ENCODE measurements at regions not wholly inside any gene's neighbourhood (a gene's known extent, or its start where the extent isn't known, plus 50 kb on each side); places are given as distances from the start of the nearest gene placed in this dataset.
"Not testable (repeated sequence)": the region's sequence is repeated elsewhere in the genome, so short reads cannot be mapped to it uniquely, and the experiment has no call there.

- Histone ChIP-seq H3K27me3 (ENCODE audit: insufficient read depth, low read length) (no peaks in the 10 kb centered on the region), H3K4me1 (ENCODE audit: control insufficient read depth in 1 of 2, insufficient read depth in 2 of 2, low read length in 2 of 2) (no peaks in the 10 kb centered on the region), H3K27ac (ENCODE audit: low read depth, low read length) (no peak overlapping the region), H2AFZ (ENCODE audit: insufficient read depth, low read length, poor library complexity) (no peak overlapping the region), H2AK5ac (ENCODE audit: low read length) (no peak overlapping the region), H3K79me1 (ENCODE audit: low read length) (no peaks in the 10 kb centered on the region), H3K79me2 (ENCODE audit: control insufficient read depth, insufficient read depth, low read length, poor library complexity) (no peaks in the 10 kb centered on the region), H3K18ac (ENCODE audit: low read length) (no peak overlapping the region), H3K9me3 (ENCODE audit: insufficient read depth, low read depth, low read length) (no peaks in the 10 kb centered on the region), H3K14ac (ENCODE audit: low read length) (no peak overlapping the region), H3K4me2 (ENCODE audit: low read length) (no peak overlapping the region), H3K9ac (ENCODE audit: low read length) (no peak overlapping the region), H4K8ac (ENCODE audit: low read depth, low read length) (no peak overlapping the region), H3K36me3 (ENCODE audit: control insufficient read depth in 1 of 2, insufficient read depth in 2 of 2, low read length in 2 of 2) (no peaks in the 10 kb centered on the region), H2BK120ac (ENCODE audit: insufficient read depth, low read length, poor library complexity) (no peak overlapping the region), H3K4ac (ENCODE audit: low read depth, low read length) (no peak overlapping the region), H3K23ac (ENCODE audit: low read length) (no peak overlapping the region), H4K12ac (ENCODE audit: low read depth, low read length) (no peak overlapping the region), H3K4me3 (ENCODE audit: low read depth, low read length) (no peak overlapping the region), H2BK12ac (ENCODE audit: low read length) (no peak overlapping the region), H4K91ac (ENCODE audit: low read depth, low read length) (no peak overlapping the region), H2BK5ac (ENCODE audit: low read depth, low read length, poor library complexity) (no peak overlapping the region)
- WGBS (ENCODE audit: extremely low coverage, insufficient coverage, insufficient read length) = no CpG with 5 or more reads among the region's 12 CpGs
- peak; percentile 54 to 75 for DNase-seq
Measured at GRCh38 chr18:1663879-1664705, 759.4 kb downstream of the ADCYAP1 start.

GRCh38 chr18:1665079-1665478 lies 760.4 kb downstream of the ADCYAP1 start:
- H2BK120ac ChIP-seq (ENCODE audit: insufficient read depth, low read length, poor library complexity) = no peak overlapping the region
- no peak overlapping the region for H4K91ac ChIP-seq (ENCODE audit: low read depth, low read length)
- H4K12ac ChIP-seq (ENCODE audit: low read depth, low read length) = no peak overlapping the region
- no CpG with 5 or more reads among the region's 1 CpG for WGBS (ENCODE audit: extremely low coverage, insufficient coverage, insufficient read length)
- H3K14ac ChIP-seq (ENCODE audit: low read length) = no peak overlapping the region
- DNase-seq = no peak
- H3K27me3 ChIP-seq (ENCODE audit: insufficient read depth, low read length) = no peaks in the 10 kb centered on the region
- H3K4me3 ChIP-seq (ENCODE audit: low read depth, low read length) = no peak overlapping the region
- no peak overlapping the region for H3K27ac ChIP-seq (ENCODE audit: low read depth, low read length)
- no peak overlapping the region for H2AFZ ChIP-seq (ENCODE audit: insufficient read depth, low read length, poor library complexity)
- H3K4me1 ChIP-seq (ENCODE audit: control insufficient read depth in 1 of 2, insufficient read depth in 2 of 2, low read length in 2 of 2) = no peaks in the 10 kb centered on the region
- H4K8ac ChIP-seq (ENCODE audit: low read depth, low read length) = no peak overlapping the region
- H3K4me2 ChIP-seq (ENCODE audit: low read length) = no peak overlapping the region
- H3K18ac ChIP-seq (ENCODE audit: low read length) = no peak overlapping the region
- H3K9ac ChIP-seq (ENCODE audit: low read length) = no peak overlapping the region
- no peaks in the 10 kb centered on the region for H3K79me1 ChIP-seq (ENCODE audit: low read length)
- H3K23ac ChIP-seq (ENCODE audit: low read length) = no peak overlapping the region
- H3K9me3 ChIP-seq (ENCODE audit: insufficient read depth, low read depth, low read length) = no peaks in the 10 kb centered on the region
- no peak overlapping the region for H2BK12ac ChIP-seq (ENCODE audit: low read length)
- H2BK5ac ChIP-seq (ENCODE audit: low read depth, low read length, poor library complexity) = no peak overlapping the region
- no peaks in the 10 kb centered on the region for H3K36me3 ChIP-seq (ENCODE audit: control insufficient read depth in 1 of 2, insufficient read depth in 2 of 2, low read length in 2 of 2)
- H3K4ac ChIP-seq (ENCODE audit: low read depth, low read length) = no peak overlapping the region
- H2AK5ac ChIP-seq (ENCODE audit: low read length) = no peak overlapping the region
- no peaks in the 10 kb centered on the region for H3K79me2 ChIP-seq (ENCODE audit: control insufficient read depth, insufficient read depth, low read length, poor library complexity)

GRCh38 chr18:1668279-1668678 lies 763.6 kb downstream of the ADCYAP1 start:
- no peak overlapping the region for H3K27ac ChIP-seq (ENCODE audit: low read depth, low read length)
- H3K4ac ChIP-seq (ENCODE audit: low read depth, low read length) = no peak overlapping the region
- H2BK5ac ChIP-seq (ENCODE audit: low read depth, low read length, poor library complexity) = no peak overlapping the region
- no peaks in the 10 kb centered on the region for H3K27me3 ChIP-seq (ENCODE audit: insufficient read depth, low read length)
- WGBS (ENCODE audit: extremely low coverage, insufficient coverage, insufficient read length) = no CpG with 5 or more reads among the region's 4 CpGs
- no peak overlapping the region for H3K9ac ChIP-seq (ENCODE audit: low read length)
- no peak overlapping the region for H3K4me3 ChIP-seq (ENCODE audit: low read depth, low read length)
- H3K18ac ChIP-seq (ENCODE audit: low read length) = no peak overlapping the region
- H3K14ac ChIP-seq (ENCODE audit: low read length) = no peak overlapping the region
- no peaks in the 10 kb centered on the region for H3K79me1 ChIP-seq (ENCODE audit: low read length)
- no peaks in the 10 kb centered on the region for H3K9me3 ChIP-seq (ENCODE audit: insufficient read depth, low read depth, low read length)
- H2BK12ac ChIP-seq (ENCODE audit: low read length) = no peak overlapping the region
- H3K23ac ChIP-seq (ENCODE audit: low read length) = no peak overlapping the region
- no peaks in the 10 kb centered on the region for H3K4me1 ChIP-seq (ENCODE audit: control insufficient read depth in 1 of 2, insufficient read depth in 2 of 2, low read length in 2 of 2)
- H4K12ac ChIP-seq (ENCODE audit: low read depth, low read length) = no peak overlapping the region
- no peak overlapping the region for H2AFZ ChIP-seq (ENCODE audit: insufficient read depth, low read length, poor library complexity)
- no peak overlapping the region for H3K4me2 ChIP-seq (ENCODE audit: low read length)
- H4K8ac ChIP-seq (ENCODE audit: low read depth, low read length) = no peak overlapping the region
- no peaks in the 10 kb centered on the region for H3K79me2 ChIP-seq (ENCODE audit: control insufficient read depth, insufficient read depth, low read length, poor library complexity)
- DNase-seq = no peak
- no peak overlapping the region for H4K91ac ChIP-seq (ENCODE audit: low read depth, low read length)
- H2BK120ac ChIP-seq (ENCODE audit: insufficient read depth, low read length, poor library complexity) = no peak overlapping the region
- H2AK5ac ChIP-seq (ENCODE audit: low read length) = no peak overlapping the region
- no peaks in the 10 kb centered on the region for H3K36me3 ChIP-seq (ENCODE audit: control insufficient read depth in 1 of 2, insufficient read depth in 2 of 2, low read length in 2 of 2)

- not testable (repeated sequence) for H3K4ac ChIP-seq (ENCODE audit: low read depth, low read length); H3K4me1 ChIP-seq (ENCODE audit: control insufficient read depth in 1 of 2, insufficient read depth in 2 of 2, low read length in 2 of 2); H3K4me2 ChIP-seq (ENCODE audit: low read length); H3K27ac ChIP-seq (ENCODE audit: low read depth, low read length); H4K91ac ChIP-seq (ENCODE audit: low read depth, low read length); H3K23ac ChIP-seq (ENCODE audit: low read length); H2BK12ac ChIP-seq (ENCODE audit: low read length); H3K27me3 ChIP-seq (ENCODE audit: insufficient read depth, low read length); H3K9ac ChIP-seq (ENCODE audit: low read length); H3K4me3 ChIP-seq (ENCODE audit: low read depth, low read length); H2BK120ac ChIP-seq (ENCODE audit: insufficient read depth, low read length, poor library complexity); H4K8ac ChIP-seq (ENCODE audit: low read depth, low read length); H3K36me3 ChIP-seq (ENCODE audit: control insufficient read depth in 1 of 2, insufficient read depth in 2 of 2, low read length in 2 of 2); DNase-seq; H2AFZ ChIP-seq (ENCODE audit: insufficient read depth, low read length, poor library complexity); H3K14ac ChIP-seq (ENCODE audit: low read length); H2BK5ac ChIP-seq (ENCODE audit: low read depth, low read length, poor library complexity); H3K9me3 ChIP-seq (ENCODE audit: insufficient read depth, low read depth, low read length); H2AK5ac ChIP-seq (ENCODE audit: low read length); H3K18ac ChIP-seq (ENCODE audit: low read length); H3K79me1 ChIP-seq (ENCODE audit: low read length); H3K79me2 ChIP-seq (ENCODE audit: control insufficient read depth, insufficient read depth, low read length, poor library complexity); H4K12ac ChIP-seq (ENCODE audit: low read depth, low read length)
- WGBS (ENCODE audit: extremely low coverage, insufficient coverage, insufficient read length) = no CpG with 5 or more reads among the region's 2 CpGs
Measured at GRCh38 chr18:1671710-1672109, 767.0 kb downstream of the ADCYAP1 start.

Data from trophoblast cell (in vitro differentiated cells and primary cell).